ENCODE measurements at regions not wholly inside any gene's neighbourhood (a gene's known extent, or its start where the extent isn't known, plus 50 kb on each side); places are given as distances from the start of the nearest gene placed in this dataset.

GRCh38 chr17:34146440-34147043, 108.5 kb upstream of the CCL2 start:
- Histone ChIP-seq H3K9ac (ENCODE audit: low read depth, low read length) (no peak overlapping the region), H3K9me3 (ENCODE audit: control insufficient read depth, insufficient read depth, low read length) (no peaks in the 10 kb centered on the region), H3K4me1 (ENCODE audit: control insufficient read depth, insufficient read depth, low read length) (no peaks in the 10 kb centered on the region), H3K27me3 (ENCODE audit: control insufficient read depth, insufficient read depth, low read length) (no peaks in the 10 kb centered on the region), H3K4me3 (ENCODE audit: low read depth, low read length) (no peak overlapping the region), H3K36me3 (ENCODE audit: control insufficient read depth, insufficient read depth, low read length) (no peaks in the 10 kb centered on the region)

DNA sequence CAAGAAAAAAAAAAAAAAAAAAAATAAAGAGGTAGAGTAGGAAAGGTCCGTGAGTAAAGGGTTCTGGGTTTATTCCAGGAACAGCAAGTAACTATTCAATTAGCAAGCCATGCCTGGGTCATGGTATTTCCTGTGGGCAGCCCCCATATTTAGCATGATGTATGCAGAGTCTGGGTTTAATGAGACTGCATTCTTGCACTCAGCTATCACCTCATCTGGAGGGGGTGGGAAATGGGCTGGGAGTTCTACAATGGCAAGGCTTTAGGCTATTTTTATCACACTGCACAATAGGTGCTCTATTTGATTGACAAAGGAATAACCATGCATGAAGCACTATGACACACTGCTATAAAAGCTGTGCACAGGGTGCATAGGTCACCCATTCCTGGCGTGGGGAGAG, 104.0 kb upstream of the CCL2 start:
- peaks cover 6% of the 10 kb centered on the region for H3K4me1 ChIP-seq (ENCODE audit: control insufficient read depth, insufficient read depth, low read length)
- no peaks in the 10 kb centered on the region for H3K9me3 ChIP-seq (ENCODE audit: control insufficient read depth, insufficient read depth, low read length)
- H3K27me3 ChIP-seq (ENCODE audit: control insufficient read depth, insufficient read depth, low read length): peaks cover 15% of the 10 kb centered on the region
- no peak overlapping the region for H3K9ac ChIP-seq (ENCODE audit: low read depth, low read length)
- H3K36me3 ChIP-seq (ENCODE audit: control insufficient read depth, insufficient read depth, low read length): no peaks in the 10 kb centered on the region
- no peak overlapping the region for H3K4me3 ChIP-seq (ENCODE audit: low read depth, low read length)

DNA sequence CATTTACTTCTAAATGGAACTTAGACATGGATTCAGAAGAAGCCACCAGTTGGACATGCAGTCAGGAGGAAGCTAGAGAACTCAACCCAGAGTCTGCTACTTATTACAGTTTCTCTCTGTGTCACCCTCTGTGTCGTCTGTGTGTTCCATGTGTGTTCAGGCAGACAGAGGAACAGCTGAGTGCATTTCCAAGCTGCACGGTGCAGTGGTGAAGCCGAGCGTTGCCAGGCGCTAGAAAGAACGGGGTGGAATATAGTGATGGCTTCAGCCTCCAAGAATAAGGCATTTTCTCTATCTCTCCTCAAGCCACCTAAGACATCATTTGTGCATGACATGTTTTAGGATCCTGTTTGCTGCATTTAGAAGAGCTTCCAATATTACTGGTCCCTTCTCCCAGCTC, 101.1 kb upstream of the CCL2 start:
- Histone ChIP-seq H3K36me3 (ENCODE audit: control insufficient read depth, insufficient read depth, low read length) (no peaks in the 10 kb centered on the region), H3K27me3 (ENCODE audit: control insufficient read depth, insufficient read depth, low read length) (peaks cover 18% of the 10 kb centered on the region), H3K9me3 (ENCODE audit: control insufficient read depth, insufficient read depth, low read length) (no peaks in the 10 kb centered on the region), H3K4me1 (ENCODE audit: control insufficient read depth, insufficient read depth, low read length) (peaks cover 14% of the 10 kb centered on the region), H3K9ac (ENCODE audit: low read depth, low read length) (no peak overlapping the region), H3K4me3 (ENCODE audit: low read depth, low read length) (no peak overlapping the region)

DNA sequence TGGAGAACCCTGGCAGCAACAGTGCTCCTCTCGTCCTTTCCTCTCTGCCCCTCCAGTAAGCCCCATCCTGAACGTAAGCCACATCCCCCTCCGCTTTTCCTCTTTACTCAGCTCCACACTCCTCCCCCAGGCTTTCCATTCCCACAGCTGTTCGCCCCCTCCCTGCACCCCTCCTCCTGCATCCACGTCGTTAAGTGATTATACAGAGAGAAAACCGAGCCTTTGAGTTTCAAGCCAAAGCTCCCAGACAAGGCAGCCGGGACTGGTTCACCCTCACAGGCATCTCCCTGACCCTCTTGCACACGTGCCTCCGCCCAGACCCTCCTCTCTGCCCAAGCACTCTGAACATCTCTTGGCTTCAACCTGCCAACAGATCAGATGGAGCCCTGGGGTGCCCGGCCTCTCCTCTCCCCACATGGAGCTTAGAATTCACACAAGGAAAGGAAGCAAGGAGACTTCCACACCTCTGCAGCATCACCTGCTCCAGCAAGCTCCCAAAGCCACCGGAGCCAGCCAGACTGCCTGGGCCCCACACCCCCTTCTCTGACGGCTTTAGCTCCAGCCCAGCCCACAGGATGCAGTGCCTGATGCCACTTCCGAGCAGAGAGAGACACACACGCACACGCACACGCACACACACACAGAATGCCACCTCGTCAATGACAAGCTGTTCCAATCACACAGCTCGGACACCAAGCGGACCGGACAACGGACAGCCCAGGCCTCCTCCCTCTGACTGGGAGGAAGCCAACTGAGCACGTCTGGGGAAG, 99.9 kb upstream of the CCL2 start:
- no peak overlapping the region for H3K4me3 ChIP-seq (ENCODE audit: low read depth, low read length)
- H3K9me3 ChIP-seq (ENCODE audit: control insufficient read depth, insufficient read depth, low read length): no peaks in the 10 kb centered on the region
- no peak overlapping the region for H3K9ac ChIP-seq (ENCODE audit: low read depth, low read length)
- H3K27me3 ChIP-seq (ENCODE audit: control insufficient read depth, insufficient read depth, low read length): peaks cover 18% of the 10 kb centered on the region
- peaks cover 14% of the 10 kb centered on the region for H3K4me1 ChIP-seq (ENCODE audit: control insufficient read depth, insufficient read depth, low read length)
- H3K36me3 ChIP-seq (ENCODE audit: control insufficient read depth, insufficient read depth, low read length): no peaks in the 10 kb centered on the region

DNA sequence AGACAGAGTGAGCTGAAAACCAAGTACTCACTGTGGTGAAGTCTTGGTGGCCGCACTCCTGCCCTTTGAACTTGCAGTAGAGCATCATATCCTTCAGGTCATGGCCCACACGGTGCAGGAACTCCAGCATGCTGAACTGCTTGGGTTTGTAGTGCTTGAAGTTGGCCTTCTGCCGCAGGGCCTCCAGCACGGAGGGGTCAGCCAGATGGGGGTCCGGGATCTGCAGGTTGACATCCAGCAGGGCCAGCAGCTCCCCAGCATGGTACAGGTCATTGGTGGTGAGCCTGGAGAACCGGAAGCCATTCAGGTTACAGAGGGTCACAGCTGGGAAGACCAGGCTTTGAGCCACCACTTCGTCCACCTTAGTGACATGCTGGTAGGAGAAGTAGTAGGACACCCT, 99.1 kb upstream of the CCL2 start:
- Histone ChIP-seq H3K36me3 (ENCODE audit: control insufficient read depth, insufficient read depth, low read length) (no peaks in the 10 kb centered on the region), H3K9me3 (ENCODE audit: control insufficient read depth, insufficient read depth, low read length) (no peaks in the 10 kb centered on the region), H3K4me3 (ENCODE audit: low read depth, low read length) (no peak overlapping the region), H3K4me1 (ENCODE audit: control insufficient read depth, insufficient read depth, low read length) (peaks cover 14% of the 10 kb centered on the region), H3K27me3 (ENCODE audit: control insufficient read depth, insufficient read depth, low read length) (peaks cover 18% of the 10 kb centered on the region), H3K9ac (ENCODE audit: low read depth, low read length) (no peak overlapping the region)

GRCh38 chr17:34156401-34156740, 98.7 kb upstream of the CCL2 start:
- H3K4me3 ChIP-seq (ENCODE audit: low read depth, low read length): peak overlapping the region; percentile 61
- H3K9ac ChIP-seq (ENCODE audit: low read depth, low read length): no peak overlapping the region
- H3K4me1 ChIP-seq (ENCODE audit: control insufficient read depth, insufficient read depth, low read length): peaks cover 14% of the 10 kb centered on the region
- no peaks in the 10 kb centered on the region for H3K36me3 ChIP-seq (ENCODE audit: control insufficient read depth, insufficient read depth, low read length)
- no peaks in the 10 kb centered on the region for H3K9me3 ChIP-seq (ENCODE audit: control insufficient read depth, insufficient read depth, low read length)
- H3K27me3 ChIP-seq (ENCODE audit: control insufficient read depth, insufficient read depth, low read length): peaks cover 18% of the 10 kb centered on the region

DNA sequence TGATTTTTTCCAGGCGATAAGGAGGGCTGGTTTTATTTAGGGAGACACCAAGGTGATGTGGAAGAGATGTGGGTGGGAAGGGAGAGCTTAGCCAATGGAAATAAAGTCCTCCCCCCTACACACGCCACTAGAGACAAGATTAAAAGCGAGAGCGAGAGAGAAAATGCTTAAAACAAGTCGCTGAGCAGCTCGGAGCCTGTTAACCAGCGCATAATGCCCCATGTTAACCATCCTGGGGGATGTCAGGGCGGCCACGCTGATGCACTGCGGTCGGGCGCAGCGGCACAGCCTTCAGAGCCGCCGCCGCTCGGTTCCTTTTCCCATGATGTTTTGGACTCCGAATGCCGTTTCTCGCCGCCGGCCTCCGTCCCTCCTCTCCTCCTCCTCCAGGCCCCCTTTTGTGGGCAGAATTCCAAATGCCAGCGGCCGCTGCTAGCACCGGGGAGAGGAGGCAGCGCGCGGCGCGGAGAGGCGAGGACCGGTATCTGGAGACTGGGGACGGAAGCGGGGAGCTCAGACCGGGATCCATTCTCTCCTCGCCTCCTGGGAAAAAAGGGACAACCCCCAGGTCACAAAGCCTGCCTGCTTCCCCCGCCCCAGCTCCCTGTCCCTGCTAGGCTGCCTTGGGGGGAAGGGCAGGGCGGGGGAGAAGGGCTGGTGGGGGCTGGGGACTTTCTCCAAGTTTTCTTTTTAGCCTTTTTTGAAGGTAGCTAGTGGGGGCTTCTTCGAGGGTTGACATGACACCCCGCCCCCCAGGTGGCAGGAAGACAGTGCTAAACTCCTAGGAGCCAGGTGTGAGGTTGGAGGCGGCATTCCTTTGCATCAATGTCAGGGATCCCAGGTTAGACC, 98.1 kb upstream of the CCL2 start:
- Histone ChIP-seq H3K27me3 (ENCODE audit: control insufficient read depth, insufficient read depth, low read length) (peaks cover 18% of the 10 kb centered on the region), H3K9me3 (ENCODE audit: control insufficient read depth, insufficient read depth, low read length) (no peaks in the 10 kb centered on the region), H3K4me3 (ENCODE audit: low read depth, low read length) (peak overlapping the region; percentile 61), H3K4me1 (ENCODE audit: control insufficient read depth, insufficient read depth, low read length) (peaks cover 14% of the 10 kb centered on the region), H3K9ac (ENCODE audit: low read depth, low read length) (peak overlapping the region; percentile 47), H3K36me3 (ENCODE audit: control insufficient read depth, insufficient read depth, low read length) (no peaks in the 10 kb centered on the region)

DNA sequence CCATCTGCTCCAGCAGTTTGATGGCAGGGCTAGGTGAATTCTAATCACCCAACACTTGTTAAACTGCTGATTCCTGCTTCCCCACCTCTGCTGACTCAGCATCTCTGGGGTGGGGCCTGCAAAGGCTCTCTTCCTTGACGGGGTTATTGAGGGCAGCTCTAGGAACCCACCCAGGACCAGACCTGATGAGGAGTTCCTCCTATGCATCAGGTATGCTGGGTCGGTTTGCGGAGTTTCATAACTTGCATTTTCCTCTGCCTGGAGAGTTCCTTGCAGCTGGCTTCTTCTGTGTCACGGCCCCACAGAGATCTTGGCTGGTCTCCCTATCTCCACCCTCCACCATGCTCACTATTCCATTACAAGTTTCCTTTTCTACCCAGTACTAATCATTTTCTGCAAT, 93.4 kb upstream of the CCL2 start:
- no peaks in the 10 kb centered on the region for H3K9me3 ChIP-seq (ENCODE audit: control insufficient read depth, insufficient read depth, low read length)
- no peaks in the 10 kb centered on the region for H3K36me3 ChIP-seq (ENCODE audit: control insufficient read depth, insufficient read depth, low read length)
- no peak overlapping the region for H3K4me3 ChIP-seq (ENCODE audit: low read depth, low read length)
- H3K4me1 ChIP-seq (ENCODE audit: control insufficient read depth, insufficient read depth, low read length): peaks cover 6% of the 10 kb centered on the region
- no peaks in the 10 kb centered on the region for H3K27me3 ChIP-seq (ENCODE audit: control insufficient read depth, insufficient read depth, low read length)
- no peak overlapping the region for H3K9ac ChIP-seq (ENCODE audit: low read depth, low read length)

GRCh38 chr17:34163123-34163522, 92.0 kb upstream of the CCL2 start:
- H3K9ac ChIP-seq (ENCODE audit: low read depth, low read length): no peak overlapping the region
- no peaks in the 10 kb centered on the region for H3K36me3 ChIP-seq (ENCODE audit: control insufficient read depth, insufficient read depth, low read length)
- no peaks in the 10 kb centered on the region for H3K9me3 ChIP-seq (ENCODE audit: control insufficient read depth, insufficient read depth, low read length)
- peaks cover 2% of the 10 kb centered on the region for H3K4me1 ChIP-seq (ENCODE audit: control insufficient read depth, insufficient read depth, low read length)
- no peak overlapping the region for H3K4me3 ChIP-seq (ENCODE audit: low read depth, low read length)
- no peaks in the 10 kb centered on the region for H3K27me3 ChIP-seq (ENCODE audit: control insufficient read depth, insufficient read depth, low read length)

GRCh38 chr17:34163646-34164045, 91.4 kb upstream of the CCL2 start:
- no peak overlapping the region for H3K4me3 ChIP-seq (ENCODE audit: low read depth, low read length)
- no peaks in the 10 kb centered on the region for H3K27me3 ChIP-seq (ENCODE audit: control insufficient read depth, insufficient read depth, low read length)
- no peaks in the 10 kb centered on the region for H3K4me1 ChIP-seq (ENCODE audit: control insufficient read depth, insufficient read depth, low read length)
- no peaks in the 10 kb centered on the region for H3K36me3 ChIP-seq (ENCODE audit: control insufficient read depth, insufficient read depth, low read length)
- no peaks in the 10 kb centered on the region for H3K9me3 ChIP-seq (ENCODE audit: control insufficient read depth, insufficient read depth, low read length)
- H3K9ac ChIP-seq (ENCODE audit: low read depth, low read length): no peak overlapping the region

GRCh38 chr17:34164837-34165236, 90.2 kb upstream of the CCL2 start:
- Histone ChIP-seq H3K9me3 (ENCODE audit: control insufficient read depth, insufficient read depth, low read length) (no peaks in the 10 kb centered on the region), H3K9ac (ENCODE audit: low read depth, low read length) (no peak overlapping the region), H3K4me3 (ENCODE audit: low read depth, low read length) (no peak overlapping the region), H3K27me3 (ENCODE audit: control insufficient read depth, insufficient read depth, low read length) (no peaks in the 10 kb centered on the region), H3K4me1 (ENCODE audit: control insufficient read depth, insufficient read depth, low read length) (no peaks in the 10 kb centered on the region), H3K36me3 (ENCODE audit: control insufficient read depth, insufficient read depth, low read length) (no peaks in the 10 kb centered on the region)

DNA sequence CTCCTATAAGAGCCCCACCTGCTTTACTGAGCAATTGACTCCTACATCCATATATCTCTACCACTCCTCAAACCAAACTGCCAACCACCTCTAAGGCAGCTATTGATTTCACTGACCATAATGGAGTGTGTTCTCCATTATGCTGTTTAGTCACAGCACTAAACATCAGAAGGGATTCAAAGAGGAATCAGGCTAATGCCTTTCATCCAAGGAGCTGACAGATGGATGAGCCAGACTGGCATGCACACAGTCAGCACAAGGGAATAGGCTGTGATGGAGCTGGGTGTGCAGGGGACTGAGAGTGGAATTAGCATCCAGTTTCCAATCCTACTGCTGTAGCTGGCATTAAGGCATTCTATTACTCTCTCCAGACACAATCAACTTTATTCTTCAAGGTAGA, 88.7 kb upstream of the CCL2 start:
- Histone ChIP-seq H3K4me3 (ENCODE audit: low read depth, low read length) (no peak overlapping the region), H3K9ac (ENCODE audit: low read depth, low read length) (no peak overlapping the region), H3K4me1 (ENCODE audit: control insufficient read depth, insufficient read depth, low read length) (no peaks in the 10 kb centered on the region), H3K27me3 (ENCODE audit: control insufficient read depth, insufficient read depth, low read length) (no peaks in the 10 kb centered on the region), H3K36me3 (ENCODE audit: control insufficient read depth, insufficient read depth, low read length) (no peaks in the 10 kb centered on the region), H3K9me3 (ENCODE audit: control insufficient read depth, insufficient read depth, low read length) (no peaks in the 10 kb centered on the region)
